A673 (cell line): ENCODE measurements at regions not wholly inside any gene's neighbourhood (a gene's known extent, or its start where the extent isn't known, plus 50 kb on each side); places are given as distances from the start of the nearest gene placed in this dataset.

Experiments used
- BruUV-seq: library from RNA; stranded (reverse); fragments of 400-500 nt; replicated peaks from 2 replicates; lab custom pipeline; 2021; lab: Mats Ljungman, UMichigan
- CTCF ChIA-PET: fragments of 300-600 bp; sonication (Branson Sonifier 250); formaldehyde crosslinking; loops from one replicate; lab custom pipeline; 2022; ENCODE audit warnings: antibody characterized with exemption; lab: Charles Lee
- POLR2A ChIA-PET: fragments of 300-600 bp; sonication (Branson Sonifier 250); formaldehyde crosslinking; loops from one replicate; lab custom pipeline; 2022; ENCODE audit warnings: antibody characterized with exemption; ENCODE audit not compliant: low non-redundant PET; lab: Charles Lee
- DNase-seq: peaks from one replicate; pipeline ENCODE4 v3.0.0-alpha.2; 2015; ENCODE audit warnings: low spot score
- H3K27ac ChIP-seq: fragments of 200-600 bp; sonication (generic); 2 replicates; pipeline ENCODE4 v1.5.1; 2016; ENCODE audit warnings: mixed run types, low read depth, mild to moderate bottlenecking, mixed read lengths, antibody characterized with exemption, low read length; ENCODE audit not compliant: poor library complexity, severe bottlenecking
- H3K27me3 ChIP-seq: fragments of 200-600 bp; sonication (generic); replicated peaks from 2 replicates; pipeline ENCODE4 v1.6.1; 2017; ENCODE audit warnings: mixed run types, low read depth, mild to moderate bottlenecking, mixed read lengths, antibody characterized with exemption, low read length; ENCODE audit not compliant: insufficient read depth, poor library complexity
- H3K36me3 ChIP-seq: fragments of 200-600 bp; sonication (generic); 2 replicates; pipeline ENCODE4 v1.6.1; 2016; ENCODE audit warnings: mixed run types, mild to moderate bottlenecking, mixed read lengths, antibody characterized with exemption, low read length; ENCODE audit not compliant: insufficient read depth, poor library complexity, severe bottlenecking
- H3K4me1 ChIP-seq: fragments of 200-600 bp; sonication (generic); 2 replicates; pipeline ENCODE4 v1.6.1; 2017; ENCODE audit warnings: mixed run types, mild to moderate bottlenecking, mixed read lengths, antibody characterized with exemption, low read length; ENCODE audit not compliant: insufficient read depth, poor library complexity, severe bottlenecking
- H3K4me3 ChIP-seq: fragments of 200-600 bp; sonication (generic); 2 replicates; pipeline ENCODE4 v1.5.1; 2016; ENCODE audit warnings: low read depth, mixed run types, mild to moderate bottlenecking, mixed read lengths, low read length; ENCODE audit not compliant: poor library complexity, severe bottlenecking
- H3K9me3 ChIP-seq: fragments of 200-600 bp; sonication (generic); 2 replicates; pipeline ENCODE4 v1.6.1; 2016; ENCODE audit warnings: mixed run types, low read depth, mild to moderate bottlenecking, mixed read lengths, antibody characterized with exemption, low read length; ENCODE audit not compliant: poor library complexity, severe bottlenecking
- CTCF ChIP-seq: fragments of 300-800, 200-600 bp; sonication (generic); conservative IDR thresholded peaks from 2 replicates; pipeline ENCODE4 v1.5.1; 2017; ENCODE audit warnings: low read depth, mild to moderate bottlenecking, antibody characterized with exemption, low read length, moderate library complexity, mixed read lengths
- EZH2 ChIP-seq: fragments of 200-600 bp; sonication (generic); IDR thresholded peaks from 2 replicates; pipeline ENCODE4 v1.6.1; 2017; ENCODE audit warnings: borderline replicate concordance, low read depth, mild to moderate bottlenecking, mixed read lengths, antibody characterized with exemption, low read length; ENCODE audit not compliant: poor library complexity, severe bottlenecking
- intact Hi-C: fragments of 100-400 bp; cut with micrococcal nuclease; formaldehyde crosslinking; loops from one replicate; pipeline ENCODE4 v1.10.0; 2022; ENCODE audit not compliant: unreplicated experiment

GRCh38 chr22:47695176-47695575 is 932.7 kb downstream of the TBC1D22A start:
- ChIA-PET POLR2A (no interaction called here), CTCF (no interaction called here)
- intact Hi-C loops: no loop called here
- peaks cover 27% of the 10 kb centered on the region for H3K27me3 ChIP-seq
- no peaks in the 10 kb centered on the region for H3K36me3 ChIP-seq
- DNase-seq: no peak
- no peak overlapping the region for H3K27ac ChIP-seq
- TF ChIP-seq CTCF (no peak), EZH2 (no peak)
- no peaks in the 10 kb centered on the region for H3K4me1 ChIP-seq
- no peaks in the 10 kb centered on the region for H3K9me3 ChIP-seq
- BruUV-seq: no TSS peak
- no peak overlapping the region for H3K4me3 ChIP-seq

GRCh38 chr22:47694536-47695130 is 932.2 kb downstream of the TBC1D22A start:
- Histone ChIP-seq H3K4me3 (no peak overlapping the region), H3K36me3 (no peaks in the 10 kb centered on the region), H3K27me3 (peaks cover 25% of the 10 kb centered on the region), H3K27ac (no peak overlapping the region), H3K4me1 (no peaks in the 10 kb centered on the region), H3K9me3 (no peaks in the 10 kb centered on the region)
- no TSS peak for BruUV-seq
- no peak for TF ChIP-seq CTCF
- intact Hi-C loops: no loop called here
- ChIA-PET POLR2A (no interaction called here), CTCF (no interaction called here)
- DNase-seq: no peak

- H3K36me3 ChIP-seq: no peaks in the 10 kb centered on the region
- BruUV-seq: no TSS peak
- ChIA-PET CTCF (no interaction called here), POLR2A (no interaction called here)
- H3K9me3 ChIP-seq: no peaks in the 10 kb centered on the region
- no peak for DNase-seq
- intact Hi-C loops: no loop called here
- peaks cover 15% of the 10 kb centered on the region for H3K27me3 ChIP-seq
- H3K27ac ChIP-seq: no peak overlapping the region
- H3K4me3 ChIP-seq: no peak overlapping the region
- no peaks in the 10 kb centered on the region for H3K4me1 ChIP-seq
- TF ChIP-seq CTCF: no peak
- no peak for TF ChIP-seq EZH2
Measured at GRCh38 chr22:47693606-47694005, 931.2 kb downstream of the TBC1D22A start.
